ENCODE measurements at regions not wholly inside any gene's neighbourhood (a gene's known extent, or its start where the extent isn't known, plus 50 kb on each side); places are given as distances from the start of the nearest gene placed in this dataset.

DNA sequence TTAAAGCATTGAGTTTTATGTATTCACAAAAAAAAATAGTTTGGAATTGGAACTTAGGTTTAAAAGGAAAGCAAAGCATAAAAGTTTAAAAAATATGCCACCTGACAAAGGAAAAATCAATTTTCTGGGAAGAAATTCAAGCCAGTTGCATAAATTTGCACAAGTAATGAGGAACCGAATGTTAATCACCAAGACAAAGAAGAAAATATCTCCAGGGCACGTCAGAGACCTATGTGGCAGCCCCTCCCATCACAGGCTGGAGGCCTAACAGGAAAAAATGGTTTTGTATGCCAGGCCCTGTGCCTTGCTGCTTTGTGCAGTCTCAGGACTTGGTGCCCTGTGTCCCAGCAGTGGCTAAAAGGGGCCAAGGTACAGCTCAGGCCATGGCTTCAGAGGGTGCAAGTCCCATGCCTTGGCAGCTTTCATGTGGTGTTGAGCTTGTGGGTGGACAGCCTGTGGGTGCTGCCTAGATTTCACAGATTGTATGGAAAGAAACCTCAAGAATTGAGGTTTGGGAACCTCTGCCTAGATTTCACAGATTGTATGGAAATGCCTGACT lies 767.2 kb upstream of the SLC10A2 start:
- TF ChIP-seq, protein P1, sequence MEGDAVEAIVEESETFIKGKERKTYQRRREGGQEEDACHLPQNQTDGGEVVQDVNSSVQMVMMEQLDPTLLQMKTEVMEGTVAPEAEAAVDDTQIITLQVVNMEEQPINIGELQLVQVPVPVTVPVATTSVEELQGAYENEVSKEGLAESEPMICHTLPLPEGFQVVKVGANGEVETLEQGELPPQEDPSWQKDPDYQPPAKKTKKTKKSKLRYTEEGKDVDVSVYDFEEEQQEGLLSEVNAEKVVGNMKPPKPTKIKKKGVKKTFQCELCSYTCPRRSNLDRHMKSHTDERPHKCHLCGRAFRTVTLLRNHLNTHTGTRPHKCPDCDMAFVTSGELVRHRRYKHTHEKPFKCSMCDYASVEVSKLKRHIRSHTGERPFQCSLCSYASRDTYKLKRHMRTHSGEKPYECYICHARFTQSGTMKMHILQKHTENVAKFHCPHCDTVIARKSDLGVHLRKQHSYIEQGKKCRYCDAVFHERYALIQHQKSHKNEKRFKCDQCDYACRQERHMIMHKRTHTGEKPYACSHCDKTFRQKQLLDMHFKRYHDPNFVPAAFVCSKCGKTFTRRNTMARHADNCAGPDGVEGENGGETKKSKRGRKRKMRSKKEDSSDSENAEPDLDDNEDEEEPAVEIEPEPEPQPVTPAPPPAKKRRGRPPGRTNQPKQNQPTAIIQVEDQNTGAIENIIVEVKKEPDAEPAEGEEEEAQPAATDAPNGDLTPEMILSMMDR (IDR thresholded peaks at IDR 0.05), result no peak
- no peak for TF ChIP-seq POLR2A (IDR thresholded peaks at IDR 0.05)

Data from right lobe of liver (tissue), 4 donors.